ENCODE measurements at regions not wholly inside any gene's neighbourhood (a gene's known extent, or its start where the extent isn't known, plus 50 kb on each side); places are given as distances from the start of the nearest gene placed in this dataset.

- no peak overlapping the region for H3K9ac ChIP-seq (ENCODE audit: extremely low read depth, low read length, poor library complexity, severe bottlenecking)
- no peak overlapping the region for H3K27ac Mint-ChIP-seq
These were observed 165.1 kb upstream of the CACNA1E start for GRCh38 chr1:181318022-181318857.

DNA sequence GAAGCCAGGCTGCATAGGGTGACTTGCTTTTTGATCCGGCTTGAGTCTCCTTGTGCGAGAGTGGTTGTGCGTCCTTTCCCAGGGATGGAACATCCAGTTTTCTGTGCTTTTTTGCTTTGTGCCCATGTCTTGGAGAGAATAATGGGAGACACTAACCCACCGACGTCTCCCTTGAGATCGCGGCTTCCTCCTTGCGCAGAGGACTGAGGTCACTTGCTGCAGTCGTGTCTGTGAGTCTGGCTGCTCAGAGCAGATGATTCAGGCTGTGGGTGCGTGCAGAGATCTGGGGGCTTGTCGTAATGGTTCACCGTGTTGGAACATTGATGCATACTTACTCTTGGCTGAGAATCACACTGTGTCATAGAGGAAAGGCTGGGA lies 164.5 kb upstream of the CACNA1E start:
- Histone ChIP-seq H3K9me3 (ENCODE audit: control insufficient read depth, low read length) (no peaks in the 10 kb centered on the region), H3K27me3 (ENCODE audit: control insufficient read depth, insufficient read depth, low read length, poor library complexity, severe bottlenecking) (peaks cover 90% of the 10 kb centered on the region), H3K36me3 (ENCODE audit: control insufficient read depth, insufficient read depth, low read length) (no peaks in the 10 kb centered on the region), H3K27ac (ENCODE audit: low read depth, low read length) (no peak overlapping the region), H3K9ac (ENCODE audit: extremely low read depth, low read length, poor library complexity, severe bottlenecking) (no peak overlapping the region), H3K4me3 (ENCODE audit: low read length) (peak overlapping the region; percentile 79), H3K4me1 (ENCODE audit: control insufficient read depth, insufficient read depth, low read length) (no peaks in the 10 kb centered on the region)
- no peak for DNase-seq
- no peak for TF ChIP-seq CTCF (conservative IDR thresholded peaks at IDR 0.05)
- Mint-ChIP-seq H3K36me3 (ENCODE audit: low read depth) (no peaks in the 10 kb centered on the region), H3K27me3 (ENCODE audit: insufficient read depth) (peaks cover 90% of the 10 kb centered on the region), H3K4me1 (peaks cover 13% of the 10 kb centered on the region), H3K4me3 (peak overlapping the region; percentile 54), H3K27ac (no peak overlapping the region), H3K9me3 (no peaks in the 10 kb centered on the region)
- WGBS, 2 experiments (ENCODE audit: insufficient coverage in 1 of 2, insufficient read length in 1 of 2) = 25 to 29% methylated on average over 11 to 12 of the region's 12 CpGs

More at GRCh38 chr1:181318022-181318857, 165.1 kb upstream of the CACNA1E start:
- H3K27me3 ChIP-seq (ENCODE audit: control insufficient read depth, insufficient read depth, low read length, poor library complexity, severe bottlenecking) = peaks cover 96% of the 10 kb centered on the region
- no peak overlapping the region for H3K27ac ChIP-seq (ENCODE audit: low read depth, low read length)
- Mint-ChIP-seq H3K4me1 (peaks cover 13% of the 10 kb centered on the region), H3K9me3 (no peaks in the 10 kb centered on the region), H3K4me3 (peak overlapping the region; percentile 54), H3K36me3 (ENCODE audit: low read depth) (no peaks in the 10 kb centered on the region), H3K27me3 (ENCODE audit: insufficient read depth) (peaks cover 94% of the 10 kb centered on the region)
- no peaks in the 10 kb centered on the region for H3K9me3 ChIP-seq (ENCODE audit: control insufficient read depth, low read length)
- peak; percentile 55 for TF ChIP-seq CTCF (conservative IDR thresholded peaks at IDR 0.05)
- peak; percentile 78 for DNase-seq
- H3K4me3 ChIP-seq (ENCODE audit: low read length) = peak overlapping the region; percentile 79
- 1 to 2% methylated on average over 23 to 59 of the region's 59 CpGs for WGBS, 2 experiments (ENCODE audit: insufficient coverage in 1 of 2, insufficient read length in 1 of 2)
- H3K4me1 ChIP-seq (ENCODE audit: control insufficient read depth, insufficient read depth, low read length) = no peaks in the 10 kb centered on the region
- no peaks in the 10 kb centered on the region for H3K36me3 ChIP-seq (ENCODE audit: control insufficient read depth, insufficient read depth, low read length)

DNA sequence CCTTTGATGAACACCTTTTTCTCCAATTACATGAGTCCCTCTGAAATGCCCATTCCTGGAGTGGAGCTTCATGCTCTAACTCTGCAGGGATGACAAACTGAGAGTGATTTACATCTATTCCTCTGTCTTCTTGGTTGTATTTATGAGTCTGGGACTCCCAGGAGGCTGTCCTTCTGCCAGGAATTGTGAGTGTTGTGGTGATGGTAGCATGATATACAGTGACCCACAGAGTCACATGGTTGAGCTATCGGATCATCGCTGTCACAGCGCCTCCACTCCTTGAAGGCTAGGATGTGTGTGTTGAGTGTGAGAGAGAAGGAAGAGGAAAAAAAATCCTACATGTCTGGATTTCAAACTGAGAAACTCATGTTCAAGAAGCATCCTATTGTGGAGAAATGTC lies 163.4 kb upstream of the CACNA1E start:
- Histone ChIP-seq H3K27me3 (ENCODE audit: control insufficient read depth, insufficient read depth, low read length, poor library complexity, severe bottlenecking) (peaks cover 79% of the 10 kb centered on the region), H3K36me3 (ENCODE audit: control insufficient read depth, insufficient read depth, low read length) (no peaks in the 10 kb centered on the region), H3K27ac (ENCODE audit: low read depth, low read length) (no peak overlapping the region), H3K4me1 (ENCODE audit: control insufficient read depth, insufficient read depth, low read length) (no peaks in the 10 kb centered on the region), H3K9me3 (ENCODE audit: control insufficient read depth, low read length) (no peaks in the 10 kb centered on the region), H3K9ac (ENCODE audit: extremely low read depth, low read length, poor library complexity, severe bottlenecking) (no peak overlapping the region), H3K4me3 (ENCODE audit: low read length) (no peak overlapping the region)
- H3K4me3 Mint-ChIP-seq = no peak overlapping the region
- no peaks in the 10 kb centered on the region for H3K9me3 Mint-ChIP-seq
- no peak for DNase-seq
- H3K36me3 Mint-ChIP-seq (ENCODE audit: low read depth) = no peaks in the 10 kb centered on the region
- H3K27me3 Mint-ChIP-seq (ENCODE audit: insufficient read depth) = peaks cover 85% of the 10 kb centered on the region
- peaks cover 17% of the 10 kb centered on the region for H3K4me1 Mint-ChIP-seq
- WGBS, 2 experiments (ENCODE audit: insufficient coverage in 1 of 2, insufficient read length in 1 of 2) = 94 to 97% methylated on average over 3 of the region's 3 CpGs
- H3K27ac Mint-ChIP-seq = no peak overlapping the region
- no peak for TF ChIP-seq CTCF (conservative IDR thresholded peaks at IDR 0.05)

All from endodermal cell (in vitro differentiated cells).